AG20443 (cell line): ENCODE measurements at regions not wholly inside any gene's neighbourhood (a gene's known extent, or its start where the extent isn't known, plus 50 kb on each side); places are given as distances from the start of the nearest gene placed in this dataset.
"Not testable (repeated sequence)": the region's sequence is repeated elsewhere in the genome, so short reads cannot be mapped to it uniquely, and the experiment has no call there.

Source experiments
- DNase-seq: peaks from one replicate; pipeline ENCODE4 v3.0.0; 2012; ENCODE audit warnings: low spot score, mixed read lengths

- no peak for DNase-seq
Measured at GRCh38 chr2:239745386-239746227, 279.5 kb downstream of the NDUFA10 start.

DNA sequence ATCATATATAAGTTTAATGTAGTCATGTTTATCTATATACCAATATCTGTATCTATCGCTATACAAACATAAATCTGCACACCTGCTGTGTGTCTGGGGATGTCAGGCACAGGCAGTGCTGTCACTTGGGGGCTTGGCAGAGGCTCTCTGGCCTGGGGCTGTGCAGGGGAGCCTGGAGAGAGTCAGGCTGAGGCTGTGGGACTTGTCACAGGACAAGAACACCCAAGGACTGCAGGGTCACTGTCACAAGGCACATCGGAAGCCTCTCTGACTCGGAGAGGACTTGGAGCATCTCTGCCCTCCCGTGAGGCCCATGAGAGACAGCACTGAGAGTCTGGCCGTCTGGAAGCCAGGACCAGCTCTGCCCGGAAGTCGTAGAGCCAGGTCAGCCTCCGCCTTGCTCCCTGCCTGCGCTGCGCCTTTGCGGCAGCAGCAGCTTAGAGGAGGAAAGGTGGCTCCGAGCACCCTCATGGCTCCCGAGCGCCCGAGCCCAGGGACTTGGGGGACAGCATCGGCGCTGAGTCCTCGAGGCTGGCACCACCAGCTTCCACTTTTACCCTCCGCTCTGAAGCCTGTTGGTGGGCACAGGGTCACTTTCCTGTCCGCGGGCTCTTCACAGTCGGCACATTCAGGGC lies 280.3 kb downstream of the NDUFA10 start:
- no peak for DNase-seq

DNA sequence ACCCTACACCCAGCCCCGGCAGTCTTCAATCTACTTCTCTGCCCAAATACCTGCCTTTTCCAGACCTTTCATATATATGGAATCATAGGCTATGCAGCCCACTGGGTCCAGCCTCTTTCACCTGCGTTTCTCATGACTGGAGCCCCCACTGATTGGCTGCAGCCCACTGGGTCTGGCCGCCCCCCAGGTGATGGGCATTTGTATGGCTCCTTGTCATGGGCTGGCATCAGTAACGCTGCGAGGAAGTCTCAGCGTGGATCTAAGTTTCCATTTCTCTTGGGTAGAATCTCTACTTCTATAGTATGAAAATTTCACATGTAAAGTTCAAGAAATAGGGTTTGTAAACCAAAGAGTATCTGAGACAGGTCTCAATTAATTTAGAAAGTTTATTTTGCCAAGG lies 281.9 kb downstream of the NDUFA10 start:
- DNase-seq = no peak

- DNase-seq = no peak
Measured at GRCh38 chr2:239742377-239742776, 282.8 kb downstream of the NDUFA10 start.

DNA sequence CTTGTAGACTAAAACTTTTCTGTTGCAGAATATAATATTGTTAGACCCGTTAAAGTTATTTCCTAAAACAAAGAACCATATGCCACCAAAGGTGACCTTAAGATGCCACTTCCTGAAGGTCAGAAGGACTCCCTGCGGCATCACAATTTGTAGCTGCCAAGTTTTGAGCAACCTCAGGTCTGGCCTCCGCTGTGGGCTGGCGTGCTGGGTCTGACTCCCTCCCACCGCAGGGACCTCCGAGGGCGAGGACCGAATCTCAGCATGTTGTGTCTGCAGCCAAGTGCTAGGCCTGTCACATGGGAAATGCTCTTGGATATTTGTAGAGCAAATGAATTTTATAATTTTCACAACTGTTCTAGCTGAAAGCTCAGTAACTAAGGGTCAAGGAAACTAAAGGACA lies 285.9 kb downstream of the NDUFA10 start:
- no peak for DNase-seq

GRCh38 chr2:239738159-239738558 lies 287.0 kb downstream of the NDUFA10 start:
- no peak for DNase-seq

GRCh38 chr2:239737144-239737463 lies 288.0 kb downstream of the NDUFA10 start:
- DNase-seq = no peak

- no peak for DNase-seq
Measured at GRCh38 chr2:239736358-239737143, 288.6 kb downstream of the NDUFA10 start.

DNA sequence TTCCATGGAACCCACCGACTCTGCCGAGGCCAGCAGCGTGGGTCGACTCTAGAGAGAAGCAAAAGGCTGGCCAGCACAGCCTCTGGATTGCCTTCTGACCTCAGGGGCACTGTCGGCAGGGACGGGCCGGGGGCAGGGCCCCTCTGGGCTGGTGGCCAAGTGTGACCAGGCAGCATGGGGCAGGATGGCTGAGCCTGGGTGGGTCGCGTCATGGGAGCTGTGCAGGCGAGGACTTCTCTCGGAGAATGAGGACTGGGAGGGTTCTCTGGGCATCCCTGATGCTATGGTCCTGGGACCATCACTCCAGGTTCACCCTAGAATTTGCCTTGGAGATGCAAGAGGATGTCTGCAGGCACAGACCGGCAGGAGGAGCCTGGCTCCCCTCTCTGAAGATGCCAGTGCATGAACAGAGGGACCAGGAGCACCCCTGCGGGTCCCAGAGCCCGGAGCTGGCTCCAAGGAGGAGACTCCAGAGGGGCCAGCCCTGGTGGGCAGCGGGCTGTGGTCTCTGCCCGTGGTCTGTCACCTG lies 289.2 kb downstream of the NDUFA10 start:
- no peak for DNase-seq

DNA sequence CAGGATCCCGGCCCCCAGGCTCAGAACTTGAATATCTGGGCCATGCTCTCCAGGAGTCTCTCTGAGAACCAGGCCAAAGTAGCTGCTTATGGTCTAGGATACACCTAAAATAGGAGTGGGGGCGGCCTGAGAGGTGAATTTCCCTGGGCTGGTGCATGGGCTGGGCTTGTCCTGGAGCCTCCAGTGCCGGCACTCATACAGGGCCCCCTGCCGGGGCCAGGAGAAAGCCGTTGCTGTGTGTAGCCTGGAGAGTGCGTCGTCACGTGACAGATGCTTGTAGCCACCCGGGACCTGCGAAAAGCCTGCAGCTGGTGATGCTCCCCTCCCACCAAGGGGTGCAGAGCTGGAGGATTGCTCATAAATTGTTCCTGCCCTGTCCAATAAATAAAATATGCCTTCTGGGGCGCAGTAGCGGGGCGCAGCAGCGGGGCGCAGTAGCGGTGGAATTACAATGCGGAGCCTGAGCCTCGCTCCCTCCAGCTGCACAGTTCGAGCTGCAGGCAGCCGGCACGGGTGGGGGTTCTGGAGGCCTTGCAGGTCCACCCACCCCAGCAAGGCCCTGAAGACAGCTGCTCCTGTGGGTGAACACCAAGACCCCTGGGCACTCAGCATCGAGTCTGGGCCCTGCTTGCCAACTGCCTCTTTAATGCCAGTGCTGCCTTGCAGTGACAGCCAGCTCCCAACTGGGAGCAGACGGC lies 289.9 kb downstream of the NDUFA10 start:
- no peak for DNase-seq

DNA sequence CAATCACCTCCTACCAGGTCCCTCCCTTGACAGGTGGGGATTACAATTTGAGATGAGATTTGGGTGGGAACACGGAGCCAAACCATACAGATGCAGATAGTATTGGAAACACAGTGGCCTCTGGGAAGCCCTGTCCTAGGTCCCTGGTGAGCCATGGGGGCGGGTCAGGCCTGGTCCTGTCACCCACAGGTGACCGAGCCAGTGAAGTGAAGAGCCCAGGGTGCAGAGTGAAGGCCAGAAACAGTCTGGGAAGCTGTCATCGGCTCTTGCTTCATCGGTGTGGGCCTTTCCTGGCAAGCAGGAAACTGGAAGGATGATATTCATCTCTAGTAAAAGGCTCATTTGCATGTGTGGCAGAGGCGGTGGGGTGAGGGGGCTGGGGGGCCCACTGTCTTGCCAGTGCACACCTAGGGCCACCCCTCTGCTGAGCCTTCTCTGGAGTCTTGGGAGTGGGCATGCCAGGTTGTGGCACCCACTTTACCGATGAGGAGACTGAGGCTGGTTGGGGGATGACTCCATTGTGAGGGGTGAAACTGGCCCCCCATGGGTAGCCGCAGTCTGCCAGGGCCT lies 290.6 kb downstream of the NDUFA10 start:
- no peak for DNase-seq

DNA sequence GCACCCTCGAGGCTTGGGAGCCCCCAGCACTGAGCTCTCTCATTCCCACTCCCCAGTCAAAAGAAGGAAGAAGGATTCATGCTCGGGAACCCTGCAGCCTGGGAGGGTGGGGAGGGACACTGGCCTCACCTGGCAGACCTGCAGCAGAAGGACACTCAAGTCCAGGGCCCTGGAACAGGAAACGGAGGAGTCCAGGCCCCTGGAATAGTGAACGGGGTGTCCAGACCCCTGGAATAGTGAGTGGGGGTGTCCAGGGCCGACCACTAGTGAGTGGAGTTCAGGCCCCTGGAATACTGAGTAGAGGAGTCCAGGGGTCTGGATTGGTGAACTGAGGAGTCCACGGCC lies 292.5 kb downstream of the NDUFA10 start:
- DNase-seq = no peak

DNA sequence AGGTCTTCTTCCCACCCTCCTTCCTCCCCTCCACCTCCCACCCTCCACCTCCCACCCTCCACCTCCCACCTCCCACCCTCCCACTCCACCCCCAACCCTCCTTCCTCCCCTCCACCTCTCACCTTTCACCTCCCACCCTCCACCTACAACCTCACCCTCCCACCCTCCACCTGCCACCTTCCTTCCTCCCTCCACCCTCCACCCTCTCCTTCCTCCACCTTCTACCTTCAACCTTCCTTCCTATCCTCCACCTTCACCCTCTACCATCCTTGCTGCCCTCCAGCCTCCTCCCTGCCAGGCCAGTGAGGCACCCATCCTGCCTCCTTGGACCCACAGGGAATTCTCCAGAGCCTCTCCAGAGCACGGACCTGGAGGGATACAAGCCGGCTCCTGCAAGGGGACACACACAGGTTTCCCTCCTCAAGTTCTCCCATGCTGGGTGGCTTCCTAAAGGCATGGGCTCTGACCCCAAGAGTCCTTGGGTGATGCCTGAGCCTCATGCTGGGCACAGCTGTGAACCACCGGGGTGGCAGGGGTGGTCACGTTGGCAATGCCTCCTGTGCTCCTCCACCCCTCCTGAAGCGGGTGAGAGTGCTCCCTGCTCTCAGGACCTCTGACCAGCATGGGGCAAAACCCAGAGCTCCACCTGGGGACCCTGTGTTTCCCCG lies 293.0 kb downstream of the NDUFA10 start:
- DNase-seq = no peak

GRCh38 chr2:239731422-239731821 lies 293.7 kb downstream of the NDUFA10 start:
- DNase-seq = no peak

- DNase-seq = no peak
Measured at GRCh38 chr2:239730897-239731296, 294.2 kb downstream of the NDUFA10 start.

DNA sequence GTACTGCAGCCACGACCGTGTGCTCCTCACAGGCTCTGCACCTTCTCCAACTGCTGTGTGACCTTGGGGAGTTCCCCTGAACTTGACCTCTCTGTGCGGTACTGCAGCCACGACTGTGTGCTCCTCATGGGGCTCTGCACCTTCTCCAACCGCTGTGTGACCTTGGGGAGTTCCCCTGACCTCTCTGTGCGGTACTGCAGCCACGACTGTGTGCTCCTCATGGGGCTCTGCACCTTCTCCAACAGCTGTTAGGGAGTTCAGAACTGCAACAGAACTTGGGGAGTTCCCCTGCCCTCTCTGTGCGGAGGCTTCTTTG lies 294.6 kb downstream of the NDUFA10 start:
- DNase-seq = not testable (repeated sequence)

DNA sequence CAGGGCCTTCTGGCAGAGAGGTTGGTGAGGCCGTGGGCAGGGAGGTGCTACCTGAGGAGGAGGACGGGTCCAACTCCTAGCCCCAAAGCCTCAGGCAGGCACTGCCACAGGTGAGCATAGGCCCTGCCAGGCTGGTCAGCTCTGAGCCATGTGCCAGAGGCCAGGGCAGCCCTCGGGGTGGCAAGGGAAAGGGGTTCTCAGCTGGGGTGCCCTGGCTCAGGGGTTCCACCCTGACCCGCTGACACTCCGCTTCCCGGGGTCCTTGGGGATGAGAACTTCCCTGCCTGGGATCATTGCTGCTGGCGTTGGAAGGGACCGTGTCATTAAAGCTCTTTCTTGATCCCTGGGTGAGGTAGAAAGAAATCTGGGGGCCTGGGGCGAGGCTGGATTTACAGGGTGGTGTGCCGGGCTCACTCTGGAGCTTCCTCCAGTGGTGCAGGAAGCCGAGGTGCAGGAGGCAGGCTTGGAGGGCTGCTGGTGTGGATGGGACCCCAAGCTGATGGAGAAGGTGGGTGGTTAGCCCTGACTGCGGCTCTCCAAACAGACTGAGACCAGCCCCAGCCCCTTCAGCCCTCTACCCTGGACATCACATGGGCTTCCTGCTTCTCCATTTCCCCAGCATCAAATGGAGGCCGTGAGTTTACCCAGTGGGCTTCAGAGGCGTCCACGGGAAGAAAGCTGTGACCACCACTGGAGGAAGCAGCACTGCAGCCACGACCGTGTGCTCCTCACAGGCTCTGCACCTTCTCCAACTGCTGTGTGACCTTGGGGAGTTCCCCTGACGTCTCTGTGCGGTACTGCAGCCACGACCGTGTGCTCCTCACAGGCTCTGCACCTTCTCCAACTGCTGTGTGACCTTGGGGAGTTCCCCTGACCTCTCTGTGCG lies 295.2 kb downstream of the NDUFA10 start:
- DNase-seq = no peak

DNA sequence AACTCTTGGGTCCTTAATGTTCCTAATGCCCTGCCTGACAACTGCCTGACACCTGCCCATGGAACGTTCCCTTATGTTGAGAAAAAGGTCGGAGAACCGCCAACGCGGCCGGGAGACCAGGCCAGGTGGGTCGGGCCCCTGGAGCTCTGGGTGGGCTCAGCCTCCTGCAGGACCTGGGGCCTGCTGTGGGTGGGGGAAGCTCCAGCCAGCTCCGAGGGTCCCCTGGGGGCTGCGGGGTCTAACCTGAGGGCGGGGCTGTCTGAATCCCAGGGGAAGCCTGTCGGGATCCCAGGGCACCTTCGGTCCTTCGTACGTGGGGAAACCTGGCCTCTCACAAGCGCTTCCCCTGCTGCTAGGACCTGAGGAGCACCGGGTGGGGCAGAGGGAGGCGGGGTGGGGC lies 296.0 kb downstream of the NDUFA10 start:
- DNase-seq = no peak

- no peak for DNase-seq
Measured at GRCh38 chr2:239728751-239729150, 296.4 kb downstream of the NDUFA10 start.

- DNase-seq = no peak
Measured at GRCh38 chr2:239727776-239728600, 297.2 kb downstream of the NDUFA10 start.
